Activated naive CD8-positive, alpha-beta T cell treated with anti-CD3 and anti-CD28 coated beads, Interleukin-2, amount 50 U/mL, for 24 hours (primary cell): ENCODE measurements at regions not wholly inside any gene's neighbourhood (a gene's known extent, or its start where the extent isn't known, plus 50 kb on each side); places are given as distances from the start of the nearest gene placed in this dataset.
"Not testable (repeated sequence)": the region's sequence is repeated elsewhere in the genome, so short reads cannot be mapped to it uniquely, and the experiment has no call there.

ENCODE experiments used
- ATAC-seq: fragments of 150-1000 bp; cut with Tn5 transposase; one replicate; pipeline ENCODE4 v1.10.0; 2021
- DNase-seq: peaks from one replicate; pipeline ENCODE4 v3.0.0; 2021
- H3K27ac Mint-ChIP-seq: one replicate; pipeline ENCODE4 v1.8.0; 2021; ENCODE audit warnings: mild to moderate bottlenecking, mixed read lengths
- H3K27me3 Mint-ChIP-seq: one replicate; pipeline ENCODE4 v1.8.0; 2021; ENCODE audit warnings: mixed read lengths
- H3K36me3 Mint-ChIP-seq: one replicate; pipeline ENCODE4 v1.8.0; 2021; ENCODE audit warnings: low read depth, mixed read lengths
- H3K4me1 Mint-ChIP-seq: one replicate; pipeline ENCODE4 v1.8.0; 2021; ENCODE audit warnings: mixed read lengths
- H3K4me3 Mint-ChIP-seq: one replicate; pipeline ENCODE4 v1.8.0; 2021; ENCODE audit warnings: mild to moderate bottlenecking, moderate library complexity, mixed read lengths
- H3K9me3 Mint-ChIP-seq: one replicate; pipeline ENCODE4 v1.8.0; 2021; ENCODE audit warnings: mixed read lengths

- H3K27me3 Mint-ChIP-seq, H3K4me1 Mint-ChIP-seq, H3K36me3 Mint-ChIP-seq, DNase-seq, H3K27ac Mint-ChIP-seq, H3K4me3 Mint-ChIP-seq, ATAC-seq: not testable (repeated sequence)
- H3K9me3 Mint-ChIP-seq, result peaks cover 26% of the 10 kb centered on the region
Measured at GRCh38 chr3:75962054-75962453, 176.7 kb upstream of the ZNF717 start.

DNA sequence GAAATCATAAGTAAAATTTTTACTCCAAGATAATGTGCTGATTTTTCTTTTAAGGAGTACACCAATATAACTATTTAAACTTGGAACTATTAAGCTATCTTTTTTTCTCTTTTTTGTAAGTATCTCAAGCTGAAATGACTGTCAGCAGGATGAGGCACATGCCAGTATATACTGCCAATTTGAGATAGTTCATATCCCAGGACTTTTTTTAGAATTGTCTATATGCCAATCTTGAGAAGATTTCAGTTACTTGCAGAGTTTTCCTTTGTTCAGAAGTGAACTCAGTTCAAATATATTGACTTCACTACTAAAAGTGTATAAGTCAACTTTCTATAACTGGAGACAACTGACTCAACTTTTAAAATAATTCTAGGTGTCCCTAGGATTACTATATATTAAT, 181.7 kb upstream of the ZNF717 start:
- Mint-ChIP-seq H3K4me3 (no peak overlapping the region), H3K9me3 (peaks cover 25% of the 10 kb centered on the region), H3K36me3 (no peaks in the 10 kb centered on the region), H3K4me1 (no peaks in the 10 kb centered on the region), H3K27ac (no peak overlapping the region), H3K27me3 (no peaks in the 10 kb centered on the region)
- no peak for DNase-seq
- no peak for ATAC-seq

GRCh38 chr3:75978686-75979085, 193.3 kb upstream of the ZNF717 start:
- H3K27me3 Mint-ChIP-seq, result no peaks in the 10 kb centered on the region
- peaks cover 20% of the 10 kb centered on the region for H3K9me3 Mint-ChIP-seq
- DNase-seq, result no peak

DNA sequence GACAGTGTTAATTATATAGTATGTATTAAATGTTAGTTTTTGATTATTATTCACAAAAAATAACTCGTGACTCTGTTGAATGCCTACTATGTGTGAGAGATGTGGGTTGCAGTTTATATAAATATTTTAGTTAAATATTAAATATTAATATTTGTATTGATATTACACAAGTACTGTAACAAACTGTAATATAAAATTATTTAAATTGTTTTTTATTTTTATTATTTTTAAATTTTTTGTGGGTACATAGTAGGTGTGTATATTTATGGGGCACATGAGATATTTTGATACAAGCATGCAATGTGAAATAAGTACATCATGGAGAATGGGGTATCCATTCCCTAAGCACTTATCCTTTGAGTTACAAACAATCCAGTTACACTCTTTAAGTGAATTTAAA, 196.1 kb upstream of the ZNF717 start:
- DNase-seq (no peak), ATAC-seq (no peak)
- Mint-ChIP-seq H3K27me3 (no peaks in the 10 kb centered on the region), H3K36me3 (no peaks in the 10 kb centered on the region), H3K4me1 (no peaks in the 10 kb centered on the region), H3K27ac (no peak overlapping the region), H3K9me3 (peaks cover 16% of the 10 kb centered on the region), H3K4me3 (no peak overlapping the region)

More at GRCh38 chr3:75978686-75979085, 193.3 kb upstream of the ZNF717 start:
- Mint-ChIP-seq H3K4me3 (no peak overlapping the region), H3K36me3 (no peaks in the 10 kb centered on the region), H3K27ac (no peak overlapping the region), H3K4me1 (no peaks in the 10 kb centered on the region)
- ATAC-seq, result no peak

DNA sequence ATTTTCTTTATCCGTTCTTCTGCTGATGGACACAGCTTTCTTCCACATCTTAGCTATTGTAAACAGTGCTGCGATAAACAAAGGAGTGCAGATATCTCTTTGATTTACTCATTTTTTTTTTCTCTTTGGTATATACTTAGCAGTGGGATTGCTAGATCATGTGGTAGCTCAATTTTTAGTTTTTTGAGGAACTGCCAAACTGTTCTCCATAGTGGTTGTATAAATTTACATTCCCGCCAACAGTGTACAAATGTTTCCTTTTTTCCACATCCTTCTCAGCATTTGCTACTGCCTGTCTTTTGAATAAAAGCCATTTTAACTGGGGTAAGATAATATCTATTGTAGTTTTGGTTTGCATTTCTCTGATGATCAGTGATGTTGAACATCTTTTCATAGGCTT, 196.8 kb upstream of the ZNF717 start:
- Mint-ChIP-seq H3K27ac (no peak overlapping the region), H3K36me3 (no peaks in the 10 kb centered on the region), H3K27me3 (no peaks in the 10 kb centered on the region), H3K4me1 (no peaks in the 10 kb centered on the region), H3K9me3 (peaks cover 16% of the 10 kb centered on the region), H3K4me3 (no peak overlapping the region)
- DNase-seq, result no peak
- no peak for ATAC-seq

- Mint-ChIP-seq H3K4me1 (no peaks in the 10 kb centered on the region), H3K27me3 (no peaks in the 10 kb centered on the region), H3K9me3 (peaks cover 16% of the 10 kb centered on the region), H3K27ac (no peak overlapping the region), H3K36me3 (no peaks in the 10 kb centered on the region), H3K4me3 (no peak overlapping the region)
- ATAC-seq (no peak), DNase-seq (no peak)
Measured at GRCh38 chr3:75983111-75983510, 197.8 kb upstream of the ZNF717 start.

GRCh38 chr3:75983609-75984290, 198.4 kb upstream of the ZNF717 start:
- DNase-seq (no peak), ATAC-seq (no peak)
- Mint-ChIP-seq H3K4me3 (no peak overlapping the region), H3K9me3 (peaks cover 13% of the 10 kb centered on the region), H3K36me3 (no peaks in the 10 kb centered on the region), H3K4me1 (no peaks in the 10 kb centered on the region), H3K27me3 (no peaks in the 10 kb centered on the region), H3K27ac (no peak overlapping the region)

- DNase-seq (no peak), ATAC-seq (no peak)
- Mint-ChIP-seq H3K4me3 (no peak overlapping the region), H3K9me3 (peaks cover 8% of the 10 kb centered on the region), H3K4me1 (no peaks in the 10 kb centered on the region), H3K27me3 (no peaks in the 10 kb centered on the region), H3K36me3 (no peaks in the 10 kb centered on the region), H3K27ac (no peak overlapping the region)
Measured at GRCh38 chr3:75985432-75985831, 200.1 kb upstream of the ZNF717 start.

DNA sequence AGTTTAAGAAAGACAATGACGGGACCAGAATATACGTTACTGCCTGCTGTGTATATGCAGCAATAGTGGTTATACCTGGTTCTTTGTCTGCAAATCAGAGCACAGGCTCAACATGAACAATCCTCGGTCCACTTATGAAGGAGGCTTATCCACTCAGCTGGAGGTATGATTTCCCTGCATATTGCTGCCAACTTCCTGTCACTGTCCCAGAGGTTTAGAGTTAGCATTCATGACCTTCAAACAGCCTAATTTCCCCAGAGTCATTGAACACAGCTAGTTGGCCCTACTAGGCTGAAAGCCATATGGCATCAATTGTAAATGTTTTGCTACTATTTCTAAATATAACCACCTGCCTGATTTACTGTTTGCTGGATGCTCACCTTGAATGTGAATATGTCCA, 224.9 kb upstream of the ZNF717 start:
- Mint-ChIP-seq H3K27ac (no peak overlapping the region), H3K4me1 (no peaks in the 10 kb centered on the region), H3K9me3 (peaks cover 5% of the 10 kb centered on the region), H3K36me3 (no peaks in the 10 kb centered on the region), H3K4me3 (no peak overlapping the region), H3K27me3 (no peaks in the 10 kb centered on the region)
- no peak for ATAC-seq
- DNase-seq, result no peak

DNA sequence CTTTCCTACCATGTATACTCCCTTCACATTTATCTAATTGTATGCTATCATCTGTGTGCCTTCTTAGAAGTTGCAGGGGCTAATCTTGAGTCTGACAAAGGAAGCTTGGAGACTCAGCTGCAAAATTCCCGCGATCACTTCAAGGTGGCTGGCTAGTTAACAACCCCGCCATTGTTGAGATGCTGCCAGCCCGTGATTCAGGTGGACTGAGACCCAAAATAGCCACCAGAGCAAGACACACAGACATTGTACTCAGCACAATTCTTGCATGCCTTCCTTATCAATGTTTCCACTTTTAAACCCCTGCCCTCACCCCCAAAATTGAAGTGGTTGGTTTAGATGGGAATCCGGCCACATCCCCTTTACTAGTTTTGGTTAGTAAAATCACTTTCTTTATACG, 225.8 kb upstream of the ZNF717 start:
- Mint-ChIP-seq H3K27ac (no peak overlapping the region), H3K9me3 (peaks cover 3% of the 10 kb centered on the region), H3K4me1 (no peaks in the 10 kb centered on the region), H3K36me3 (no peaks in the 10 kb centered on the region), H3K27me3 (no peaks in the 10 kb centered on the region), H3K4me3 (no peak overlapping the region)
- no peak for DNase-seq
- ATAC-seq, result no peak

- H3K4me1 Mint-ChIP-seq, result no peaks in the 10 kb centered on the region
- peaks cover 4% of the 10 kb centered on the region for H3K9me3 Mint-ChIP-seq
- DNase-seq (no peak), ATAC-seq (no peak)
- H3K27me3 Mint-ChIP-seq, result no peaks in the 10 kb centered on the region
- H3K36me3 Mint-ChIP-seq, result no peaks in the 10 kb centered on the region
- H3K27ac Mint-ChIP-seq, result no peak overlapping the region
- no peak overlapping the region for H3K4me3 Mint-ChIP-seq
Measured at GRCh38 chr3:76015496-76015895, 230.1 kb upstream of the ZNF717 start.

DNA sequence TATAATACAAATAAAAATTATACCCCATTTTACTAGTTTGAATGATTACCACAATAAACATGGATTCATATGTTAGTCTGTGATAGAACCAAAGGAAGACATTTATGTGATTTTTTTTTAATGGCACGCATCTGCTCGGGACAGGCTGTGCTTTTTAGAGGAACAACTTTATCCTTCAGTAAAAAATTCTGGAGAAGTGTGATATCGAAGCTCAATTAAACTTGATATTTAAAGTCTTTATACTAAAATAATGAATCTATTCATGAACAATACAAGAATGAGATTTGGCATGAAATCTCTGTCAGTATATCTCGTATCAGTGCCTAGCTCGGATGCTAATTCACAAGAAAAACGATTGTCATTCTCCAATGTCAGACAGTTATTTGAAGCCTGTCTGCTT, 230.8 kb upstream of the ZNF717 start:
- no peak for DNase-seq
- peaks cover 10% of the 10 kb centered on the region for H3K9me3 Mint-ChIP-seq
- H3K27me3 Mint-ChIP-seq, result no peaks in the 10 kb centered on the region
- H3K4me3 Mint-ChIP-seq, result no peak overlapping the region
- H3K36me3 Mint-ChIP-seq, result no peaks in the 10 kb centered on the region
- H3K27ac Mint-ChIP-seq, result no peak overlapping the region
- no peaks in the 10 kb centered on the region for H3K4me1 Mint-ChIP-seq
- no peak for ATAC-seq

DNA sequence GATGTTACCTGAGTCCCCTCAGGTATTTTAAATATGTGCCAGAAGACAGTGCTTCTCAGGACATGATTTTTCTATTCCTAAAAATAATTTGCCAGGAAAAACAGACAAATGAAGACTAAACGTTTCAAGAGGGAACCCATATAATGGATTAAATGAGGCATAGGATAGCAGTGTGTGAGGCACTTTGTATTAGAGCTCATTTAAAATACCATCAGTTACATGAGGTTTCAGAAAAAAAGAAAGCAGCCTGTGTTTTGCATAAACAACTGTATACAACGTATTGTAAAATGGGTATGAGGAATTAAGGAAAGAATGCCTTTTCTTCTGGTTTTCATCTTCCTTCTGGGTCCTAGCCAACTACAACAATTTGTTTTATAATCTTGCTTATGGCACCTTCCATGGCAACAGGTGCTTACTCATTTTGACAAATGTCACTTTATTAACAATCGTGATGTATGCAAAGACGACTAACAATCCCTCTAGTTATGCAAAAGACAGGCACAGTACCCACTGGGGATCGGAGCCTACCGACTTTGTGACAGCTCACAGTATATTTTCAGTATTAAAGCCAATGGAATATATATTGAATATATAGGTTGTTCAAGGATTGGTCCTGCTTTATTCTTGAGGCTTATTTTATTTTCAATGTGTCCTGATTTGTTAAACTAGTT, 231.6 kb upstream of the ZNF717 start:
- no peak for ATAC-seq
- Mint-ChIP-seq H3K4me3 (no peak overlapping the region), H3K4me1 (no peaks in the 10 kb centered on the region), H3K9me3 (peaks cover 10% of the 10 kb centered on the region), H3K27ac (no peak overlapping the region), H3K36me3 (no peaks in the 10 kb centered on the region), H3K27me3 (no peaks in the 10 kb centered on the region)
- no peak for DNase-seq

DNA sequence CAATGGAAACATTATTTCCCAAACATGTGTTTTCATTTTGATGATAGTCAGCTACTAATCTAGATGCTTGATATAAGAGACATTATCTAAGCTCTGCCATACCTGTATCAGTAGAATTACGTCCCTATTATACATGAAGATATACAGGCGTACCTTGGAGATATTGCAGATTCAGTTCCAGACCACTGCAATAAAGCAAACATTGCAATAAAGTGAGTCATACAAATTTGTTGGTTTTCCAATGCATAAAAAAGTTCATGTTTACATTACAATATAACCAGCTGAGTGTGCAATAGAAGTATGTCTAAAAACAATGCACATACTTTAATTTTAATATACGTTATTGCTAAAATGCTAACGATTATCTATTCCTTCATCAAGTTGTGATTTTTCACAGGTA, 236.0 kb upstream of the ZNF717 start:
- Mint-ChIP-seq H3K36me3 (no peaks in the 10 kb centered on the region), H3K4me1 (no peaks in the 10 kb centered on the region), H3K27ac (no peak overlapping the region), H3K9me3 (peaks cover 7% of the 10 kb centered on the region), H3K4me3 (no peak overlapping the region), H3K27me3 (no peaks in the 10 kb centered on the region)
- DNase-seq (no peak), ATAC-seq (no peak)

- H3K4me1 Mint-ChIP-seq, result no peaks in the 10 kb centered on the region
- DNase-seq, result no peak
- H3K27ac Mint-ChIP-seq, result no peak overlapping the region
- no peak for ATAC-seq
- H3K9me3 Mint-ChIP-seq, result peaks cover 7% of the 10 kb centered on the region
- H3K4me3 Mint-ChIP-seq, result no peak overlapping the region
- H3K27me3 Mint-ChIP-seq, result no peaks in the 10 kb centered on the region
- H3K36me3 Mint-ChIP-seq, result no peaks in the 10 kb centered on the region
Measured at GRCh38 chr3:76024640-76025039, 239.3 kb upstream of the ZNF717 start.
